HG03521 (cell line): ENCODE measurements at regions not wholly inside any gene's neighbourhood (a gene's known extent, or its start where the extent isn't known, plus 50 kb on each side); places are given as distances from the start of the nearest gene placed in this dataset.
"Not testable (repeated sequence)": the region's sequence is repeated elsewhere in the genome, so short reads cannot be mapped to it uniquely, and the experiment has no call there.

ENCODE experiments used
- ATAC-seq: cut with Tn5 transposase; IDR thresholded peaks from one replicate; pipeline ENCODE4 v1.9.1; 2021; ENCODE audit warnings: mild to moderate bottlenecking, moderate library complexity; ENCODE audit not compliant: unreplicated experiment

GRCh38 chr10:2924431-2924830 is 142.9 kb upstream of the PFKP start:
- ATAC-seq = no peak

- ATAC-seq = no peak
Measured at GRCh38 chr10:2921956-2922680, 145.2 kb upstream of the PFKP start.

- ATAC-seq = no peak
Measured at GRCh38 chr10:2920637-2921036, 146.7 kb upstream of the PFKP start.

DNA sequence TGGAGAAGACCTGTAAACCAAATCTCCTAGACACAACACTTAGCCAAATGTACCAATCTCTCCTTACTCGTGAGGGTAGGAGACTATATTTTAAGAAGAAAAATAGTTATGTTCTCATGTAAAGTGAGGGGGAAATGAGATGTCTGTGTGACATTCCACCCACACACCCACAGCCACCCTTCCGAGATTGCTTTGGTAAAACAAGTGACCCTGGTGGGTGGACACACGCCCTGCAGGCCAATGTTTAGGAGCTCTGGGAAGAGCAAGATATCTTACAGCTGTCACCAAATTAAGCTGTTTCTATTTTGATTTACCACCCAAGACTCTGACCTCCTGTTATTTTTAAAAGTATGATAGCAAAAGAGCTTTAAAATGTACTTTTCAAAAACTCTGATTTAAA is 147.2 kb upstream of the PFKP start:
- no peak for ATAC-seq

GRCh38 chr10:2919016-2919415 is 148.3 kb upstream of the PFKP start:
- no peak for ATAC-seq

DNA sequence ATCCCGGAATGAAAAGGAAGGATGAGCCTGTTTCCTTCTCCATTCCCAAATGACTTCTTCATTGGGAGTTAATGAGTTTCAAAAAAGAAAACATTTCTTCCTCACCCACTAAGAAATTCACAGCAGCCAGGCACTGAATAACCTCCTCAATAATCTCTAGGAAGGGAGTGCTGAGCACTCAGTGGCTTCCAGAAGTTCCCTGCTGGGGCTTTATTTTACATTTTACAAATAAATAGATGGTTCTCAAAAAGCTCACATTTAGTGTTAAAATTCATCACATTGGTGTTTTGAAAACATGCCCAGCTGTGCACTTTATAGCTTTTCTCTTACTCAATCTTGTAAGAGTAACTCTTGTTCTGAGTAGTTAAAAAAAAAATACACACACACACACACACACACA is 148.9 kb upstream of the PFKP start:
- no peak for ATAC-seq

DNA sequence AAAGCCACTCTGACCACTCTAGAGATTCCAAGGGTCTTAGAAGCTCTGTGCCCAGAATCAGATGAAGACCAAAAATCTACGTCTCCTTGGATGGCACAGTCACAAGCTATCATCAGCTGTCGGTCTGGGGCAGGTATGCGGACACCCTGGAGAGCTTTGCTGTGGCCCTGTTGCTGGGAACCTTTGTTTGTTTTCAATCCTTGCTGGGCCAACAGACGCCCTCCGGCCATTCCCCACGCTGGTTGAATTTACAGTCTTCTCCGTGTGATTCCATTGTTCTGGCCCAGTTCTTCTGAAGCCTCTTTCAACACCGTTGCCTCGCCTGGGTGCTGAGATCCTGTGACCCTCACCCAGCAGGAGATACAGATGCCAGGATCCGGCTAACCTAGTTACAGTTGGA is 149.4 kb upstream of the PFKP start:
- no peak for ATAC-seq

DNA sequence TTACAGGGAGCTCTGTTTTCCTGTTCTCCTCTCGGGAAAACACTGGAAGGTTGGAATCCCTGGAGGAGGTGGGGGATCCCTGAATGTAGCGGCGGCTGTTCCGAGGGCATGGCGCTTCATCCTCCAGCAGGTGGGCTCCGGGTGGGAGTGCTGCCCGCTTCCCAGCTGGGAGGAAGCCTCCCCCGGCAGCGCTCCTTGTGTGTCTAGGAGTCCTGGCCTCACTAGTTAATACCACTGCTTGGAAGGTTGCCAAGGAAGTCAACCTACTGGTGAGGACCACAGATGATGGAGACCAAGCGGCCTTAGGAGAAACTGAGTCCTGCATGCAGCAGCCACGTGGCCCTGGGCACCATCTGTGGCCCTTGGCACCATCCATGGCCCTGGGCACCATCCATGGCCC is 151.9 kb upstream of the PFKP start:
- no peak for ATAC-seq

- no peak for ATAC-seq
Measured at GRCh38 chr10:2914741-2915140, 152.6 kb upstream of the PFKP start.

DNA sequence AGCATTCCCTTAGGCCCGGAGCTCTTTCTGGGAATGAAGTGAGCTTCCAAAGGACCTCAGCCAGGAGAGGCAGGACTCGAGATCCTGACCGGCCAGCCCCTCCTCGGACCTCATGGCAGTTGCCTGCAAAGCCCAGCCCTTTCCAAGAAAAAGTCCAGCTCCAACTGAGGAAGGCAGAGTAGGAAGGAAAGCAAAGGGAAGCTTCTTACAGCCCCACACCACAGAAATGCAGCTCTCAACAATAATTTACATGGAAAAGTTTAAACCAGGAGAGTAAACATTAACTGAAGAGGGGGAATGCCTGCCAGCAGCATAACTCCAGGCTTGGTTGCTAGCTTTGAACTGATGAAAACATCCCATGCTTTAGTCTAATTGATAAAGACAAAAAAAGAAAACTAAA is 153.9 kb upstream of the PFKP start:
- ATAC-seq = no peak

GRCh38 chr10:2910656-2911055 is 156.7 kb upstream of the PFKP start:
- no peak for ATAC-seq

DNA sequence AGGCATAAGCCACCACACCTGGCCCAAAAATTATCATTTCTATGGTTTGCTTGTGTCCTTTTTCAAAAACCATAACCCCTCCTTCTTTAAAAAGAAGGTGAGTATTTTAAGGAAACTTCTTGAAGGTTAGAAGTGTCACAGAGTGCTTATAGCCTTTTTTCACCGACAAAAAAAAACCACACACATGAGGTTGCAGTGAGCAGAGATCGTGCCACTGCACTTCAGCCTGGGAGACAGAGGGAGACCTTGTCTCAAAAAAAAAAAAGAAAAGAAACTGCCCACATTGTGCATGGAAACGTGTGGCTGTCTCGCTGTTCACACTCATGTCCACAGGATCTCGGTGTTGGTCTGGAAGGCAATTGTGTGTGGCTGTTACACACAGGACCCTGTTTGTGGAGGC is 157.4 kb upstream of the PFKP start:
- ATAC-seq = no peak

DNA sequence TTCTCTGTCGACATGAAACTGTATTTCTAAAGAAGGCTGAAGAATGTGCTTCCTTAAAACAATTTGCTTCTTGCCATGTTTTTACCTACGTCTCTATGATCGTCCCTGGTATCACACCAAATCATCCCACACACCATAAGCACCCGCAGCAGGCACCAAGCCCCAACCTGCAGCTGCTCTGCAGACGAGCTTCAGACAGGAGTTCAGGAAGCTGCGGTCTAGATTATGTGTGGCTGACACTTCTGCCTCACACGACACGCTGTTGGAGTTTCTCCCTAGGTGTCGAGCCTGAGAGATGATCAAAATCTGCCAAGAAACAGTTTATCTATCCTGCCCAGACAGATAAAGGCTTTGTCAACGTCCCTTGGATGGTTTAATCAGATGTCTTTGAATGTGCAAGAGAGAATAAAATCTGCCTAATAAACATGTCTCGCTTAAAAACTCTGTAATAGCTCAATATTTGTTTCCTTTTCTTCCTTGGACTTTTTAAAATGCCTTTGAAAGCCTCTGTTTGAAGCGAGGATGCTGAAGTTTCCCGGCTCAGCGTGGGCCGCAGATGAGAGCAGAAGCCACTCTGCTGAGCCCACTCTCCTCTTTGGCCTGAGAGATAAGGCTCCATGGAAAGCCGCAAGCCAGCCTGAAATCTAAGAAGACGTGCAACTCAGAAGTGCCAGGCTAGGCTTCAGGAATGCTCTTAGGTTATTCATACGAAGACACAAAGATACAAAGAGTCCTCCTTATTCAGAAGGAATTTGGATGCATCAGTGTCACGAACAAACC is 158.3 kb upstream of the PFKP start:
- no peak for ATAC-seq

GRCh38 chr10:2906974-2907373 is 160.4 kb upstream of the PFKP start:
- ATAC-seq = no peak

DNA sequence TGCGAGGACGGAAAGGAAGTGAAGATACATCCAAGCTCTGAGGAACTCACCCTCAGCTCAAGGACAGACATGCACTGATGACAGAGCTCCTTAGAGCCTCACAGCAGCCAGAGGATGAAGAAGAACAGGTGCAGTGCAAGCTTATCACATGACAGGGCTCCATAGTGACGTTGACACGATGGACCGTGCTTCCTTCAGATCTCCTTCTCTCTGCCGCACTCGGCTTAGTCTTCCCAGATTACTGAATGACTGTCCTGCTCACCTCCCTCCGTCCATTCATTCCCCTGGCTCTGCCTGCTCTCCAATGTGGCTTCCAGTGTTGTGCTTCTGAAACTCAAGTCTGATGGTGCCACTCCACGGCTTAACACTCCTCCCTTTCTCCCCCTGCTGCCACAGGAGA is 161.5 kb upstream of the PFKP start:
- ATAC-seq = no peak

GRCh38 chr10:2900530-2900929 is 166.8 kb upstream of the PFKP start:
- ATAC-seq = no peak

- no peak for ATAC-seq
Measured at GRCh38 chr10:2899246-2899951, 167.9 kb upstream of the PFKP start.

- ATAC-seq = no peak
Measured at GRCh38 chr10:2898509-2898860, 168.9 kb upstream of the PFKP start.

GRCh38 chr10:2897619-2898508 is 169.5 kb upstream of the PFKP start:
- no peak for ATAC-seq

GRCh38 chr10:2896334-2896733 is 171.0 kb upstream of the PFKP start:
- not testable (repeated sequence) for ATAC-seq

DNA sequence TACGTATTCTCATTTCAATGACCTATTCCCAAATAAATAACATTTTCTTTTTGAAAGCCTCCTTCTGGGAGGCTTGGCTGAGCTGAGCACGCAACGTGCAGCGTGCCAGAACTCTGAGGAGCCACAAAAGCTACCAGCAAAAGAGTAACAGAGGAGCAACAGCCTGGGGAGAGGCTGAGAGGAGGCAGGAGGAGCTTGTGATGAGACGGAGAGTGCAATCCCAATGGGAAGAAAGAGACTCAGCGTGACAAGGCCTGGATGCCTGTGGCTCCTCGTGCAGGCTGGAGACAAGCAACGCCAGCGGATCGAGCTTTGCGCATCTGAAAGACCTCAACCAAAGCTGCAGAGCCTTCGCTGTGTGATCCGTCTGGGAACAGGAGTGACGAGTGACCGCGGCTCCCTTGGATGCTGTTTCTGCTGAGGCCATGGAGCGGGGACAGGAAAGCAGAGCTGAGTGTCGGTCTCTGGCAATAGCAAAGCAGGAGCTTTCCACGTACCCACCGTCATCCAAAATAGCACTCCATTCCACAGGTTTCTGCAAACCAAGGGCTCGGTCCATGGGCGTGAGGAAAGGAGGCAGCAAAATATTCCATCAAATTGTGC is 171.7 kb upstream of the PFKP start:
- no peak for ATAC-seq
